COR-L47 (cell line): ENCODE measurements at regions not wholly inside any gene's neighbourhood (a gene's known extent, or its start where the extent isn't known, plus 50 kb on each side); places are given as distances from the start of the nearest gene placed in this dataset.
A peak's percentile ranks its signal among the peaks of the same experiment; 100 is the strongest.

Experiments
- DNase-seq: peaks from one replicate; lab custom pipeline; 2025; lab: John Stamatoyannopoulos, UW

DNA sequence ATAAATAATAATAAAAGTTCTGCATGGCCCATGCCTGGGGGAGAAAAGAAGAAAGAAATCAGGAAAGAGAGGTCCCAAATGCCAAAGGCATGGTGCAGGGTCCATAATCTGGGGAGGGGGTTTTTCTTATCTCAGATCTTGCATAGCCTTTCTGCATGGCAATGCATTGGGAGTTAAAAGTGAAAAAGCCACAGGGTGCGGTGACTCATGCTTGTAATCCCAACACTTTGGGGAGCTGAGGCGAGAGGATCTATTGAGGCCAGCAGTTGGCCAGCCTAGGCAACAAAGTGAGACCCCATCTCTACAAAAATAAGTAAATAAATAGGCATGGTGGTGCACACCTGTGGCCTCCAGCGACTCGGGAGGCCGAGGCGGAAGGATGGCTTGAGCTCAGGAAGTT lies 76.8 kb upstream of the GATA2 start:
- no peak for DNase-seq

DNA sequence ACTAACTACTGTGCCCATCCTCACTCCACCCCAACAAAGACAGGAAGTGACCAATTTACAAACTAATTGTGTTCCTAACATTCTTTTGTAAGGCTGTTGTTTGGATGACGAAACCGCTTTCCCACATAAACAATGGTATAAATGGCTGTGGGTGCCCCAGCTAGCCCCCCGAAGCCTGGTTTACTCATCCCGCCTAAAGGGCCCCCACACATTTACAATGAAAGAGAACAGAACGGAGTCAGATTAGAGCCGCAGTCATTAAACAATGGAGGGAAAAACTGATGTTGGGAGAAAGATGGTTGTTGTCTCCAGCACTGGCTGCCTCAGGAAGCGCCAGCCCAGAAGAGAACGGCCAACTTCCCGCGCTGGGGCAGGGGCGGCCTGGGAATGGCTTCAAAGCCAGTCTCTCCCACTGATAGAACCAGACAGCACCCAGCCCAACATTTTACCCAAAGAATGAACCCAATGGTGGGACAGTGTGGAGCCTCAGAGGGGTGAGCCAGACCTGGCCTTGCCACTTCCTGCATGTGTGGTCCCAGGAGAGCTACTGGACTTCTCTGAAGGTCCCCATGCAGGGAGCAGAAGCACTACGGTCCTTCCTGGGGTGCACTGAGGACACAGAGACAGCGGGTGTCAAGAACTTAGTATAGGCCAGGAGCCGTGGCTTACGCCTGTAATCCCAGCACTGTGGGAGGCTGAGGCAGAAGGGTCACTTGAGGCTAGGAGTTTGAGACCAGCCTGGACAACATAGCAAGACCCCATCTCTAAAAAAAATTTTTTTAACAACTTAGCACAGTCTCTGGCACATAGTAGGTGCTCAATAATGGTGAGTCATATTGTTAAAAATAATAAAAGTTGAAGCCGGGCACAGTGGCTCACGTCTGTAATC lies 75.8 kb upstream of the GATA2 start:
- DNase-seq, result no peak

DNA sequence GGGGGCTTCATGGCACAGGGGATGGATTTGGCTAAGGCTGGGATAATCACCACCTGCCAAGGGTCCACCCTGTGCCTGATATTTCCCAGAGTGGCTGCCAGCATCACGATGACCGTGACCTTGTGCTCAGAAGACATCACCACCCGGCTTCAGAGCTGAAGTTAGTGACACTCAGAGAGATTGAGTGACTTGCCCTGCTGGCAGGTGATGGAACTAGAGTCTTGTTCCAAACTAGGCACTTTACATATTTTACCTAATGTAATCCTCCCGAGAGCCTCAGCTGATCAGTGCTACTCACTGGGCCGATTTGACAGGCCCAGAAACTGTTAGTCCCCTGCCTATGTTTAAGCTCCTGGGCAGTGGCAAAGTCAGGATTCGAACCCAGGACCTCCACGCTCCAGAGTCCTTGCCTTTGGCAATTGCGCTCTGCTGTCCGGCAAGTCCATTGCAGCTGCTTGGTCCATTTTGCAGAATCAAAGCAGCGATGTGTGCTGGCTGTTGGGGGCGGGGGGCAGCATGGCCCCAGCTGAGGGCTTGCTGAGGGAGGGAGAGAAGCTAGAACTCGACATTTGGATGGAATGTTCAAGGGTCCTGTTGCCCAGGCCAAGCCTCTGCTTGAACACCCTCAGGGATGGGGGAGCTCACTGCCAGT lies 74.8 kb upstream of the GATA2 start:
- no peak for DNase-seq

DNA sequence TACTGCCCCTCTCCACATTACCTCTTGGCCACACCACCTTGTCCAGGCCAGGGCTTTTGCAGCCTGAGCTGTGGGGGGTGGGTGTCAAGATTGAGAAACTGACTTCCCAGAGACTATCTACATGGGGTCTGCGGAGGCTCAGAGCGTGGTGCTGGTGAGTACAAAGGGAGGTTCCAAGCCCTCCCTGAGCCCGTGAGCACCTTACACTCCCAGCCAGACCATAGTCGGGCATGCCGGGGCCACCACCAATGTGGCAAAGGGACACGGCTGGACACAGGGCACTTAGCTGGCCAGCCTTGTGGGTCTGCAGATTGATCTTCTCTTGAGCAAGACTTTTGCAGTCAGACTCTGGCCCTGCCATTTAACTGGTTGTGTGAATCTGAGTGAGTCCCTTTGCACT lies 74.1 kb upstream of the GATA2 start:
- DNase-seq, result no peak

DNA sequence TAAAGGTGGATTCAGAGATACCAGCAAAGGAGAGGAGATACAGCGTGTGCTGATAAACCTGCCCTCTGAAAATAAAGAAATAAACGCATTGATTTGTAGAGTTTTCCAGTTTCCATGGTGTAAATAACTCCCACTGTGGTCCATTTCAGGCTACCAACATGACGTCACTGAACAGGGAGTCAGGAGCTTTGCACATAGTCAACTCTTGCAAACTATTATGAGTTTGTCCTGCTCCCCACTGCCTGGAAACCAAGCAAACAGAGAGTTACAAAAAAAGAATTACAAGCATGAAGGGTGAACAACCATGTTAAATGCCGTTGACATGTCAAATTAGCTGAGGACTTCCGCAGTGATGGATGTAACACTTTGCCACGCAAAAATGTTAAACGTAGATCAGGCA lies 70.4 kb upstream of the GATA2 start:
- DNase-seq, result no peak

DNA sequence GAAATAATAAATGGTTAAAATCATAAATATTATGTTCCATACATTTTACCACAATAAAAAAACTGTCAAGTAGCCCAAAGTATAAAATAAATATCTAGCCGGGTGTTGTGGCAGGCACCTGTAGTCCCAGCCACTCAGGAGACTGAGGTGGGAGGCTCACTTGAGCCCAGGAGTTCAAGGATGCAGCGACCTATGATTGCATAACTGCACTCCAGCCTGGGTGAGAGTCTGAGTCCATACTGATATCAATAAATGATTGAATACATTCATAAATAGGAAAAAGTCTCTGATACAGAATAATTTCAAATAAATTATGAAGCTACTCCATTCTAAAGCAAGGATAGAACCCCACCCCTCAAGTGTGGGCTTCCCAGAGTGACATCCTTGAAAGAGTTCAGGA lies 68.5 kb upstream of the GATA2 start:
- DNase-seq, result no peak

DNA sequence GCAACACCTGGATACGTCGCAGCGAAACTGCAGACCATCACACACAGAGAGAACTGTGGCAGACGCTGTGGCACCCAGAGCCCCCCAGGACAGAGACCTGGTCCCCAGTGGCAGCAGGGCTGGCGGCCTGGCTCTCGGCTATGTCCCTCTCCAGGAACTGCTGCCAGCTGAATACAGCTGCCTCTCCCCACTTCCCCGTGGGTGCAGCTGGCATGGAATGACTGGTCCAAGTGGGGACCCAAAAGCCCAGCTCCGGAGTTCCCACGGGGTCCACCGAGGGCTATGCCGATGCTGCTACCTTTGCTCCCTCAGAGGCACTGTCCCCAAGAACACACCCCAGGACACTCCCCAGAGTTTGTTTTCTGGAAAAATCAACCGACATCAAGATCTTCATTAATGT lies 67.8 kb upstream of the GATA2 start:
- no peak for DNase-seq

DNA sequence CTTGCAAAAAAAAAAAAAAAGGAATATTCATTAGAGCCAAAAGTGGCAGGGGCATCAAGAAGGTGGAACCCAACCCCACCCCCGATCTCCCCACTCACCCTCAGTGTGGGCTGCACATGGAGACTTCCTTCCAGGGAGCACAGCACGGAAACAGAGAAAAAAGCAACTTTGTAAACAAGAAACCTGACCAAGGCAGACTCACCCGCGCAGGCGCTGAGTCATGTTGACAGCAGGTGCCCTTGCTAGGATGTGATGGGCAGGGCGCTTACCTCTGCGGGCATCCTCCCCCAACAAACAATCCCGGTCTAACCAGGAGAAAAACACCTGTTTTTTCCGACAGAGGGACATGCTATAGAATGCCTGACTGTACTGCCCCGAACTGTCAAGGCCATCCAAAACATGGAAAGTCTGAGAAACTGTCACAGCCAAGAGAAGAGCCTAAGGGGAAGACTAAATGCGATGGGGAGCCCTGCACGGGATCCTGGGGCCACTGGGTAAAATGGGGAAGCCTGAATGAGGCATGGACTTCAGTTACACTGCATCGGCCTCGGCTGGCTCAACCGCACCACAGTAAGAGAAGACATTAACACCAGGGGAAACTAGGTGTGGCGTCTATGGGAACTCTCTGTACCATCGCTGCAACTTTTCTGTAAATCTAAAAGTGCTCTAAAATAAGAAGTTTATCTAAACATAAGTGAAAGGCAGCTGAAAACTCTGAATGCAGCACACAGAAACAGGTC lies 66.7 kb upstream of the GATA2 start:
- peak; percentile 72 for DNase-seq

DNA sequence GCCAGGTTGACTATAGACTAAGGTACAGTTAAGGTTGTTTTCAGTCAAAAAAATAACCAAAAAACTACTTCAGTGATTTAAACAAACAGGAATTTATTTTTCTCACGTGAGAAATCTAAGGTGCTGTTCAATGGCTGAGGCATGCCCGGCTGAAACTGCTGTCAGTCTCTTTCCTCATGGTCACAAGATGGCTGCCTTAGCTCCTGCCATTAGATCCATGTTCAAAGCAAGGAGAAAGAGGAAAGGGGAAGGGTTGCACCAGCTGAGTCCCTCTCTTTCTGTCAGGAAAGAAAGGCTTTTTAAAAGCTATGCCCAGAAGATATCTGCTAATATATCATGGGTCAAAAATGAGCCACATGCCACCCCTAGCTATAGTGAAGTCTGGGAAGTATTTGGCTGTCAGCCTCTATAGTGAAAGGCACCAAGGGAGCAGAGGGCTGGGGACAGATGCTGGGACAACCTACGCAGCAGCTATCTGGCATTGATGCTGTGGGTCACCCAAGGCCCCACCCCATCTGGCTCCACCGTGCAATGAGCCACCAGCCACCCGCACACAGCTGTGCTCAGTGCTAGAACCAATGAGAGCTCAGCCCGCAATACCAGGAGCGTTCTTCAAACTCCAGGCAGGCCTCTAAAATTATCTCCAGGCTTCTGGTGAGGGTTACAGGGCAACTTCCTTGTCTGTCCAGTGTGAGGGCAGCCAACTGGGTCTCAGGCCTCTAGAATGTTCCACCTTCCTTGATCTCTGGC lies 64.7 kb upstream of the GATA2 start:
- no peak for DNase-seq

DNA sequence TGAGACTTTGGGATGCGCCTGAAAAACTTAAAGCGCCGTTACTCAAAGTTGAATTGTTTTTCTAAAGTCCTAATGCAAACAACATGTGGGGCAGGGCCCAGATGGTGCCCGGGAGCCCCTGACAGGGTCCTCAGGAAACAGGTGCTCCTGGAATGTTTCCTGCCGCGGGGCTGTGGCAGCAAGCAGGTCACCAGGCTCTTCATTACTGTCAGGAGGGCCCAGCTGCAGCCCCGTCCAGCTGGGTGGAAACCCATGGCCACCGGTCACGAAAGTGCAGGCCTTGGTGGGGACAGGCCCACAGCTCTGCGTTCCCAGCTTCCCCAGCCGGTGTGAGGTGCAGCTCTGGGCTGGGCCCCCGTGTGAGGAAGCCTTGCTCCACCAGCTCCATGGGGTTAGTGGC lies 63.9 kb upstream of the GATA2 start:
- DNase-seq, result no peak

DNA sequence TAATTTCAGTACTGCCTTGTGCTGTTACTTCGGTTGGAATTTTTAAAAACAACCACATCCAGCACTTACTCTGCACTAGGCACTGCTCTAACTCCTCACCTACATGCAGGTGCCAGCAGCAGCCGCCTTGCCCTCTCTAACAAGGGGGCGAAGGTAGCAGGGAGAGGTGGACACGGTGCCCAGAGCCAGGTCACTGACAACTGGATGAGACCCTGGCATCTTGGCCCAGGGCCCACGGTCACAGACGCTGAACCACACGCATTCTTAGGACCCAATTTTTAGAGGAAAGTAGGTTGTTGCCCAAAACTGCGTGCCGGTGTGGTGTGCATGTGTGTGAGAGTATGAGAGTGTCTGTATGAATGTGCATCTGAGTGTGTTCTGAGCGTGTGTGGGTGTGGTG lies 63.4 kb upstream of the GATA2 start:
- DNase-seq, result no peak

DNA sequence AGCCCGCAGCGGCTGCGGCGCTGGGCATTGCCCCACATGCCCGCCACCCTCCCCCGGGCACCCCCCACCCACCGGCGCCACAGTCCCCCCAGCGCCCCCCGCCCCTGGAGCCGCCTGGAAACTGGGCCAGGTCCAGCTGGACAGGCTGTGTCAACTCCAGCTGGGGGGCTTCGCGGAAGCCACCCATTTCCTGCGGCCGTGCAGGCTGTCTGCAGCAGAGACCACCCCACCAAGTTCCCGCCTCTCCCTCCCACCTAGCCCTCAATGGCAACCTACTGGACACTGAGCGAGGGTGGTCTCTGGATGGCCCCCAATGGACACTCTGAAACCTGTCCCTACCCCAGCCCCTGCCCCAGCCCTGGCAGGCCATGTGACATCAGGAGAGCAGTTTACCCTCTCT lies 62.8 kb upstream of the GATA2 start:
- DNase-seq, result no peak

DNA sequence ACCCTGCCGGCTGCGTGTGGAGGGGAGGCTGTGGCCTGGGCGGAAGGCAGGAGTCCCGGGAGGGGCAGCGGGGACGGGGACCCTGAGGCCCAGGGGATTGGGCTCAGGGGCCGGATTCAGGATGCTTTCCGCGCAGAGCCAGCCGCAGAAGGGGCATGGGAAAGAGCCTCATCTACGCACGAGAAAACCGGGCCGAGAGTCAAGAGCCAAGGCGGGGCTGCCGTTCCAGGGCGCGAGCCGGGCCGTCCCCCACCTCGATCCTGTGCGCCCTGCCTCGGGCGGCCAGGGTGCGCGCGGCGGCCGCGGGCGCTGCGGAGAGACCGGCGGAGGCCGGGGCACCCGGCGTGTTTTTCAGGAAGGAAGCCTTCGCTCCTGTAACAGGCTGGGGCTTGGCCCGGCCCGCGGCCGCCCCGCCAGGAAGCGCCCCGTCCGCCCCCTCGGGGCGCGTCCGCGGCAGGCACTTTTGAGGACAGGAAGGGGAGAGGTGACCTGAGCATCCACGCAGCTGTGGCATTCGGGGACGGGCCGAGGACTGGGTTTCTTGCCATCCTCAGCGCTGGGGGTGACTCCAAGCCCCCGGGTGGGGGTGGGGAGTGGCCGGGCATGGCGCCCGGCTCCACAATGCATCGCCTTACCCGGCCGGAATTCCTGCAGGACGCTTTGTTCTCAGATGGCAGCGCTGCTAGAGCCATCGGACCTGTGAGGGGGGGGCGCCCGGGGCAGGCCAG lies 62.3 kb upstream of the GATA2 start:
- no peak for DNase-seq

DNA sequence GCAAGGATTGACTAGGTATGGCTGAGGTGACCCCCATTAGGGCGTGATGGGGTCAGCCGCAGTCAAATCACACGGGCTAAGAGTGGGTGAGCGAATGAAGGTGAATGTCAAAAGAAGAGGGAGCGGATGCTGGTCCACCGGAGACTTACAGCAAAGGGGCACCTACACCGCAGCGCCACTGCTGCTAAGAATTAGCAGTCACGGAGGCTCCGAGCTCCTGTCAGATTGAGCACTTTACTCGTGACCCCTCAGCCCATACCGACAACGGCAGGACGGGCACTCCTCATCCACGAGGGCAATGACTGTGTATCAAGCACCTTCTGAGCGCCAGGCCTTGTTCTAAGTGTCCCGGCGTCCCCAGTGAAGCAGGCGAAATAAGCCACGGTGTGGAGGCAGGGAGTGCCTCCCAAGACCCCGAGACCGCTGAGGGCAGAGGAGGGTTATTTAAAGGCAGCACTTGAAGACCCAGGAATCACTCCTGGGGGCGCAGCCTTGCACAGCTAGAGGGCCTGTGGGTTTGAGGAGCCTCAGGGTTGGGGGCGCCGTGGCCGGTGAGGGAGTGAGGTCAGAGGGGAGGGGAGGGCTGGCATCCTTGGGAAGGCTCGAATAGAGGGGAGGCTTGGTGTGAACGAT lies 61.6 kb upstream of the GATA2 start:
- no peak for DNase-seq

DNA sequence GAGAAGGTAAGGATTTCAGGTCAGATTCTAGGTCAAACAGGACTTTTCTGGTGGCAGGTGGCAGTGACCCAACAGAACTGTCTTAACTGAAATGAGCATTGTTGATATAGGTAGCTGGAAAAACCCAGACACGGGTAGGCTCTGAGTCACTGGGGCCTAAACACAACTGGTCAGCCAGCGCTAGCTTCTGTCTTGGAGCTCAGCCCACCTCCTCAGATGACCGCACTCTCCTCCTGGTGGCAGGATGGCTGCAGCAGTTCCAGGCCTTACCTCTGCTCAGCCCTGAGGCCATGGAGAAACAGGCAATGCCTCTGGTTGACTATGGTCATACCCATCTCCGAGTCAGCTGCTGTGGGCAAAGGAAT lies 61.1 kb upstream of the GATA2 start:
- DNase-seq, result no peak

DNA sequence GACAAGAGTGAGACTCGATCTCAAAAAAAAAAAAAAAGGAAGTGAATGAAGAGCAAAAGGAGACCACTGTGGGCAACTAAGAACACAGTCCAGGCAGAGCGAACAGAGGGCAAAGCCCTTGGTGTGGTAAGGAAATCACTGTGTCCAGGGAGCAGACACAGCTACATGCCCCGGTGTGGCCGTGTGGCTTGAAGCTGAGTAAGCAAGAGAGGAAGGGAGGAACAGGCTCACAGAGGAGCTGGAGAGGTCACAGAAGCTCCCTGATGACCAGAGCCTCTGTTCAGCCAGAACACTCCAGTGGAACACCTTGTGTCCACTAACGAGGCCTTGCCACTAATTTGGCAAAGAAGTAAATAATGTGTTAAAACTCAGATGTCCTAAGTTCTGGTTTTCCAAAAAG lies 60.6 kb upstream of the GATA2 start:
- no peak for DNase-seq

DNA sequence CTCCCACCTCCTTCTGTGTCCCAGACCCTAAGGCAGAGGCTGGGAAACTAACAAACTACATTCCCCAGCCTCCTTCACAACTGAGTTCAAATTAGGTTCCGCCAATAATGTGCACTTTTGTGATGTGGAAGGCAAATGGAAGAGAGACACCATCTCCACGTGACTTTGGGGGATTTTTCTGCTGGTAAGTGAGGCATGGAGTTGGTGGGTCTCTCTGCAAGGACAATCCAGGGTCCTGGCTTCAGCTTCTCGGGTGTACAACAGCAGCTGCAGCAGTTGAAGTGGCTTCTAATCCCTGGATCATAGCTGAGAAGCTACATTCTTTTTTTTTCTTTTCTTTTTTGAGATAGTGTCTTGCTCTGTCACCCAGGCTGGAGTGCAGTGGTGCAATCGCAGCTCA lies 58.9 kb upstream of the GATA2 start:
- DNase-seq, result no peak

DNA sequence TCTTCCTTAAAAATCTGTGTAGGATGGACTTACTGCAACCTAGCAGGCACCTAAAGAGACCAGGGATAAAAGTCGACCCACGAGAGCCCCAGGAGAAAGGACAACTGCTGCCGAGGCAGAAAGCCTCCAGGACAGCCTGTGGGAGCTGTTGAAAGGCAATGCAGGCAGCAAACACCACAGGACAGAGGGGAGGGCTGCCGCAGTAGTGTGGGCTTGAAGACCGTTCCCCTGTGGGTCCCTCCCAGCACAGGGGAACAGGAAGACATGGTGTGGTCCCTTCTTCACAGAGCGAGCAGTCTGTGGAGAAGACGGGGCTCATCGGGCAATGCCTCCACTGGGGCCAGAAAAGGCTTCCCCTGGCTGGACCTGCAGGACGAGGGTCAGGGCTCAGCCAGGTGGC lies 58.5 kb upstream of the GATA2 start:
- no peak for DNase-seq

DNA sequence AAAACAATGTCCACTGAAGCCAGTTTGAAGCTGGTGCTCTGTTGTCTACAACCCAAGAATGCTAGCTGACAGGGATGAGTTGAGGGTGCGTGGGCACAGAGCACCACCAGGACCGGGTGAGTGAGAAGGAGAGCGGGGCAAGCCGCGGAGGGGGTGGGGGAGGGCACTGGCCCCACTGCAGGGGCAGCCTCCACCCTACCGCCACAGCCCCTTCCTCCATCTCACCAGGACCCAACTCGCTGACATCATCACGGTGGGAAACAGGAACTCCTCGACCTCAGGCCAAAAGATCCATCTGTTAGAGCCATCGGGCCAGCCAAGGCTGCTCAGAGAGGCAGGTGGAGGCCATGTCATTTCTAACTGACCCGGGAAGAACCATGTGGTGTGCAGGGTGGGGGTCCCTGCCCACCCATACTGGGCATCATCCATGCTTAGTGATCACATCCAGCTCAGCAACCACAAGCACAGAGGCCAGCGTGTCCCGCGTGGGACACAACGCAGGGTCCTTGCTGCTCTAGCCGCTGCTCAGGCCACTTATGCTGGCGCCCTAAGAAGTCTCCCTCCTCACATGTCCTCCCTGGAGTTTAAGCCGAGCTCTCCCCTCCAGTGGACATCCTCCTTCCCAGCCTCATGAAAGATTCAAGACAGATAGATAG lies 57.6 kb upstream of the GATA2 start:
- no peak for DNase-seq

DNA sequence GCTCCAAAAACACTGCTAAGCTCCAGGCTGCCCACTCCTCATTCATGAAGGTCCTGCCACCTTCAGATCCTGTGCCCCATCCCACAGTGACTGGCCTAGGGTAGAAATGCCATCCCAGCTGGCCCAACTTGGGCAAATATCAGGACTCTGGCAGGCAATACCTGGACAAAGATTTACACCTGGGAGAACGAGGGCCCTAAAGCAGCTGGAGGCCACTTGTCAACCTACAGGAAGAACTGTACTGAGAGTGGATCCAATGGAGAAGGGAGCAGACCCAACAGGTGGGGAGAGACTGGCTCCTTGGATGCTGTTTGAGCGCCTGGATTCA lies 57.1 kb upstream of the GATA2 start:
- no peak for DNase-seq
